GM04504 (cell line): ENCODE measurements at regions not wholly inside any gene's neighbourhood (a gene's known extent, or its start where the extent isn't known, plus 50 kb on each side); places are given as distances from the start of the nearest gene placed in this dataset.
A peak's percentile ranks its signal among the peaks of the same experiment; 100 is the strongest.

Experiments used
- DNase-seq: peaks from one replicate; pipeline ENCODE4 v3.0.0-alpha.2; 2012; ENCODE audit warnings: low read depth

- no peak for DNase-seq
These were observed 327.5 kb downstream of the C11orf87 start for GRCh38 chr11:109749476-109749875.

- no peak for DNase-seq
These were observed 329.0 kb downstream of the C11orf87 start for GRCh38 chr11:109750964-109751363.

GRCh38 chr11:109752212-109752825, 330.3 kb downstream of the C11orf87 start:
- DNase-seq, result peak; percentile 26

- DNase-seq, result no peak
These were observed 334.5 kb downstream of the C11orf87 start for GRCh38 chr11:109756521-109756920.

- DNase-seq, result no peak
These were observed 335.0 kb downstream of the C11orf87 start for GRCh38 chr11:109756951-109757350.

GRCh38 chr11:109762546-109762945, 330.6 kb upstream of the ZC3H12C start:
- no peak for DNase-seq

- DNase-seq, result no peak
These were observed 327.4 kb upstream of the ZC3H12C start for GRCh38 chr11:109765709-109766311.

- DNase-seq, result no peak
These were observed 323.3 kb upstream of the ZC3H12C start for GRCh38 chr11:109769858-109770257.

GRCh38 chr11:109770323-109770722, 322.9 kb upstream of the ZC3H12C start:
- no peak for DNase-seq

GRCh38 chr11:109772892-109773291, 320.3 kb upstream of the ZC3H12C start:
- DNase-seq, result no peak

- DNase-seq, result no peak
These were observed 317.5 kb upstream of the ZC3H12C start for GRCh38 chr11:109775686-109776085.

GRCh38 chr11:109783014-109783413, 310.2 kb upstream of the ZC3H12C start:
- DNase-seq, result no peak

- DNase-seq, result no peak
These were observed 309.4 kb upstream of the ZC3H12C start for GRCh38 chr11:109783840-109784239.

GRCh38 chr11:109784536-109784935, 308.7 kb upstream of the ZC3H12C start:
- no peak for DNase-seq

GRCh38 chr11:109785198-109785597, 308.0 kb upstream of the ZC3H12C start:
- DNase-seq, result no peak

GRCh38 chr11:109785714-109786113, 307.5 kb upstream of the ZC3H12C start:
- DNase-seq, result peak; percentile 41

GRCh38 chr11:109788948-109789490, 304.2 kb upstream of the ZC3H12C start:
- no peak for DNase-seq

GRCh38 chr11:109789901-109790300, 303.3 kb upstream of the ZC3H12C start:
- DNase-seq, result peak; percentile 47

GRCh38 chr11:109791337-109791736, 301.9 kb upstream of the ZC3H12C start:
- no peak for DNase-seq

- DNase-seq, result no peak
These were observed 298.7 kb upstream of the ZC3H12C start for GRCh38 chr11:109794501-109794900.

- DNase-seq, result no peak
These were observed 298.0 kb upstream of the ZC3H12C start for GRCh38 chr11:109795234-109795633.

GRCh38 chr11:109796253-109796652, 296.9 kb upstream of the ZC3H12C start:
- no peak for DNase-seq

GRCh38 chr11:109798521-109798920, 294.7 kb upstream of the ZC3H12C start:
- DNase-seq, result no peak

- no peak for DNase-seq
These were observed 293.6 kb upstream of the ZC3H12C start for GRCh38 chr11:109799604-109800003.
